ENCODE measurements at regions not wholly inside any gene's neighbourhood (a gene's known extent, or its start where the extent isn't known, plus 50 kb on each side); places are given as distances from the start of the nearest gene placed in this dataset.

DNA sequence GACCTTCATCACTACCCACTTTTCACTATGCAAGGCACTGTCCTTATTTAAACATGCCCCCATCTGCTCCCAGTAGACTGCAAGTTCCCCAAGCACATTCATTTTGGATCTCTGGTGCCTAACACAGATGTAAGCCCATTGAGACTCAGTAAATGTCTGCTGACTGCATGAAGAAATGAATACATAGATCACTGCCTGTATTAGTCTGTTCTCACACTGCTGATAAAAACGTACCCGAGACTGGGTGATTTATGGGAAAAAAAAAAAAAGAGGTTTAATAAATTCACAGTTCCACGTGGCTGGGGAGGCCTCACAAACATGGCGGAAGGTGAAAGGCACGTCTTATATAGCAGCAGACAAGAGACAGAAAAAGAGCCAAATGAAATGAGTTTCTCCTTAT lies 204.9 kb downstream of the ATG4C start:
- DNase-seq, result no peak

DNA sequence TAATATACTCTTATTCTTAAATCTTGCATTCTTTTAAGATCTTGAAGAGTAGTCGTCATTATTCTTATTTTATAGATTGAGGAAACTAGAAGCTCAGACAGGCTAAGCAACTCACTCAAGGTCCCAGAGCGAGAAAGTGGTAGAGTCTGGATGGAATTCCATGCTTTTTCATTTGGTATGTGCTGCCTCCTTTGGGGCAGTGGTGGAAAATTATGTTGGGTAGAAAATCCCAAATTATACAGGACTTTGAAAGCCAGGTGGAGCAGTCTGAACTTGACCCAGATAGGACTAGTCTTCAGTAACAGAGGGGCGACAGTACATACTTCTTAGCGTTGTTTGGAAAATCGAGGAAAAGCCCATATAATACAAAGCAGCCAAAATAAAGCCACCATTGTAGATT lies 205.6 kb downstream of the ATG4C start:
- DNase-seq, result peak in 1 of 2 experiments; percentile 34

DNA sequence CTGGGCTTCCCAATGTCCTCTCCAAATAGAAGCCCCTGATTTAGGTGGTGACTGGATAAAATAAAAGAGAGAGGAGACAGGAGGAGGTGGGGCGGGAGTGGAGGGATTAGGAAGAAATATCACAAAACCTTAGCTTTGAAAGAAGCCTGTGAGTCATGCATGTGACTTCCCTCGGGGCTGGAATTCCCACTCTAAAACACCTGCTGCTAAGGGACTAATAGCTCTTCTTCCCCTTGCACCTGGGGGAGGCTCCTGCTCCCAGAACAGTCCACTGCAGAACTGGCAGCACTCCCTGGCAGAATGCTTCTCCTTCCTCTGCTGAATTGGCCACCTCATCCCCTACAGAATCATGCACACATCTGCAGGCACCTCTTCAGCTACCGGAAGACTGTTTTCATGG lies 207.2 kb downstream of the ATG4C start:
- no peak for DNase-seq

DNA sequence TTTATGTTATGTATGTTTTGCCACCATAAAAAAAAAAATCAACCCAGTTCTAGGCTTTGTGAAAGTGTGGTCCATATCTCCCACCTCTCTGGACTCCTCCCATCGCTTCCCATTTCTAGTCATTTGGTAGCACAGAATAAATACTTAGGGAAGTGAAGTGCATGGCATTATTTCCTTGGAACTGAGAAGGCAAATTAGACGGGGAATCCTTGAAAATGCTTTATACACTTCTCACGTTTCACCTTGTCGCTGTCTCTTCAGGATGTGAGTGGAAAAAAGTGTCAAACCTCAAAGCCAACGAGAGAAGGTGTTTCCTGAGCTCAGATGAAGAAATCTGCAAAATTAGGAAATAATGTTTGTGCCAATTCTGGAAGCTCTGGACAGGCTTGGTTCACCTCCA lies 209.9 kb downstream of the ATG4C start:
- no peak for DNase-seq

DNA sequence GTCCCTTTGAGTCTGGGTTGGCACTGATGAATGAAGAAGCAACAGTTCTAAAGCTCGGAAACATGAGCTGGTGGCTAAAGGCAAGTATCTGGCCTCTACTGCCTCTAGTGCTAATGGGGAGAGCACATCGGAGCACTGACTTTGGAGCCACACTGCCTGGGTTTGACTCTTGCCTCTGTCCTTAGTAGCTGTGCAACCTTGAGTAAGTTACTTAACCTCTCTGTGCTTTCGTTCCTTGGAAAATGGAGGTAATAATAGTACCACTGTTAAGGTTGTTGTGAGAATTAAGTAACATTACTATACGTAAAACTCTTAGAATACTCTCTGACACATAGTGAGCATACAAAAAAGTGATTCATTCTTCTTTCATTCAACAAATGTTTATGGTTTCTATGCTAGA lies 211.2 kb downstream of the ATG4C start:
- DNase-seq, result no peak

DNA sequence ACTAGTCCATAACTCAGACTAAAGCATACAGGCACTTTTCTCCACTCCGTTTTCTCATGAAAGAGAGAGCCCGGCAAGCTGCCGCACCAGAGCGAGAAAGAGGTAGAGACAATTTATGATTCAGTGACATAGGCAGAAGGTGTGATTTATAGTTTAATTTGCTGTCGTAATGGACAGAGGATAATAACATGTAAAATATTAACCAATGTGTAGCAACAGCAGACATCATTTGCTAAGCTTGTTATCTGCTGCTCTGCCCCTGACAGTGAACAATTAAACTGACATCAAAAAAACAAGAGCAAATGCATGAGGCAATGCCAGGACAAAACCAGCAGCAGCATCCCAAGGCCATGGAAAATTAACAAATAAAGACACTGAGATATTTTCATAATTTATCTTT lies 214.0 kb downstream of the ATG4C start:
- no peak for DNase-seq

DNA sequence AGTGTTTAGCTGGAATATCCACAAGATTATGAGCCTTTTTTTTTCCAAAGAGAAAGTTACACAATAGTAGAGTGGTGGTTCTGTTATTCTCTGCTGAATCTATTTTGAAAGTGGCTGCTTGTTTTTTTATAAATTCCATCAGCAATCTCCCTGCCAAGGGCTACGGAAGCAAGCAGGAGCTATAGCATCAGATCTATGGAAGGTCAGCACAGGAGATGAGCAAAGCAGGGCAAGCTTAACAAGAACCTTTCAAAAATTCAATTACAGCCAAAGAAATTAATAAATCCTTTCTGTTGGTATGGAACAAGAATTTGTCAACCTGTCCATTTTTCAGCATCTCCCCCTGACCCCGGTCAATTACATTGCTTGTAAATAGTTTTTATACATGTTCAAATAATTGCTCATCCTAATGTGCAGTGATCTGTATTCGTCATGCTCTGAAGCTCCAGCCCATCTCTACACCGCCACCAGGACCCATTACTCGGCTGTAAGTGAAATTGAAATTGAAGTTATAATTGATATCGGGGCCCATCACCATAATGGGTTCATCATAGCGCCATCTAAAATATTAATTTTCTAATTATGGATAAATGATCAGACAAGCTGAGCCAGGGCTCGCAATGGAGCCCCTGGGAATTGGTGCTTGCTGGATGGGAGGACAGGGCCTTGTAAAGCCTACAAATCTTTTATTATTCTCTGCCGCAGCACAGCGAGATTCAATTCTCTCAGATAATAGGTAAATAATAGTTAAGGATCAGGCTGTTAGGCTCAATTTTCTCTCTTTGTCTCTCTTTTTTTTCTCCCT lies 215.1 kb downstream of the ATG4C start:
- no peak for DNase-seq

DNA sequence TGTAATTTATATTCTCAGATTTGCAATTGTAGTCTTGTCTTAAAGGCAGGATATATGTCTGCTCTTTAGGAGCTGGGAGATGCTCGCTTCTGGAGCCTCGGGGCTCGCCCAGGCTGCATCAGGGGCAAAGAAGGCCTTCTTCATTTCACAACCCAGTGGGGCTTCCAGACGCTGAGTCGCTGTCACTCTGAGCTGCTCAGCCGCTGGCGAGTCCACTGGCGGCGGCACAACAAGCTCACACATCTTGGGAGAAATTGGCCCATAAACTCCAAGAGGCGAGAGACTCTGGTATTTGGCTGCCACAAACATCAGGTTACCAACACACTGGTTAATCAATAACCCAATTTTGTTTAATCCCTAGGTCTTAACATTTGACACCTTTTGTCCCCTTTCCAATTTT lies 216.6 kb downstream of the ATG4C start:
- no peak for DNase-seq

DNA sequence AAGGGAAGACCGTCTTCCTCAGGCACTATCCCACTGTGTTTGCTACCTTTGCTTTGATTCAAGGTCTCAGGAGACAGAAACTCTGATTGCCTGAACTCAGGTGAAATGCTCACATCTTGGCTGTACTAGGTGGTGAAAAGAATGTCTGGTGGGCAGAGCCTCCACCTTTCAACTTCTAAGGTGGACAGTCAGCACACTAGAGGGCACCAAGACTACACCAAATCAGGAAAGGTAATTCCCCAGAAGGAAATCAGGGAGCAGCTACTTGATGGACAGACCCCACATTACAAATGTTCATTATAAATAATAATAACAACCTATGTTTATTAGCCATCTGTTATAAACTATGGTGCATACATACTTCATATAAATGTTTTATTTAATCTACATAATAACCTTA lies 220.9 kb downstream of the ATG4C start:
- DNase-seq, result peak in 1 of 2 experiments; percentile 18

DNA sequence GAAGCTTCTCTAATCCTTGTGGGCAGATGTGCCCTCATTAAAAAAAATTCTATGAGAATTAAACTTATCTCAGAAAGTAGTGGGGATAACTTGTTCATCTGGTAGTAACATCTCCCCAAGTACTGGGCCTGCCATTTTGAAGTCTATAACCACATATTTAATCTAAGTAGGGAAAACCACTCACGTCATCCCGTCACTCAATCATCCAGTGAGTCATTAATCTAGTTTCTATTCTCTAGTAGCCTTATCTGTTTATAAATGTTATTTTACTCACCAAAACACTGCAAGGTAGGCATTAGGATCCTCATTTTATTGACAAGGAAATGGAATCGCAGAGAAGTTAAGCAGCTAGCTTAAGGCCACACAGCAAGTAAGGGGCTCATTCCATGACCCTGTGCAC lies 221.9 kb downstream of the ATG4C start:
- no peak for DNase-seq

DNA sequence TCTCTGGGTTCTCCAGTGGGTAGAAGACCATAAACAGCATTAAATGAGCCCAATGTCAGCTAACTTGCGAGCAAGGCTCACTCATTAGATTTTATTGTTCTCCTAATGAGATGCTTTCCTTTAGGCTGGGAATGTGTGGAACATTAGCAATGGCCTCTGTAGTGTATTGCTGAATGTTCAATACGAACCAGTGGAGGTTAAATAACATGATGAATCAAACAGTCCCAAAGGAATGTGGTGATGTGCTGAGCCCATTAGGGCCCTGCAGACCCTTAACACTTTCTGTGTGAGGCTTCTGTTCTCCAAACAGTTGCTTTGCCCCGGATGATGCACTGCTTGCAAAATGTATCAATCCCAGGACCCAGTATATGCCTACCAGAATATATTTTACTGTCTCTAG lies 225.5 kb downstream of the ATG4C start:
- DNase-seq, result no peak

DNA sequence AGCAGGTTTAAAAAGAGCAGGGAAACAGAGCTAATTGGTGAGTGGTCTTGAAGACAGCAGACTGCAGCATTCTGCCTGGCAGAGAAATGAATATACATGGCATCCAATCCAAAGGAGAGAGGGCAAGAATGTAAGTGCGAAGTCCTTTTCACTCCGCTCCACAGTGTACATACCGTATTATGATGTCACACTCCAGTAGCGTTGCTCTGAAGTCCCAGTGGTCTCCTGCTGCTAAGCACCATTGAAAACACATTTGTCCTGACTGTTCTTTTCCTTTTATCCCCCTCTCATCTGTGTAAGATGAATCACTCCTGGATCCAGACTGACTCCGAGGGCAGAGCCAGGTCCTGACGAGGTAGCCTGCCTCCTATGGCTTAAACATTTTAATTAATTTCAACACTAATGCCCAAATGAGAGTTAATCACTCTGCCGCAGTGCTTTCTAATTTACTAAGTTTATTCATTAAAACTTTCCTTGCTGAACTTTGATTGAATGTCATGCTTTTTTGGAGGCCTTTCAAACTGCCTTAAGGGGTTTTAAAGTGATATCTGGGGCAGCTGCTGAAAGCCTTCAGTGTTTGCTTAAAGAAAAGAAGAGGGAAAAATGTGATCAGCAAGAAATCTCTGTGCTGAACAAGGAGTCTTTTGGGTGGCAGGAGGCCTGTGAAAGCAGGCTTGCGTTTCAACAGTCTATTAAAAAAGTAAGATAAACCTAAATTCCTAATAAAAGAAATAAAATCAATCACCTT lies 227.2 kb downstream of the ATG4C start:
- no peak for DNase-seq

DNA sequence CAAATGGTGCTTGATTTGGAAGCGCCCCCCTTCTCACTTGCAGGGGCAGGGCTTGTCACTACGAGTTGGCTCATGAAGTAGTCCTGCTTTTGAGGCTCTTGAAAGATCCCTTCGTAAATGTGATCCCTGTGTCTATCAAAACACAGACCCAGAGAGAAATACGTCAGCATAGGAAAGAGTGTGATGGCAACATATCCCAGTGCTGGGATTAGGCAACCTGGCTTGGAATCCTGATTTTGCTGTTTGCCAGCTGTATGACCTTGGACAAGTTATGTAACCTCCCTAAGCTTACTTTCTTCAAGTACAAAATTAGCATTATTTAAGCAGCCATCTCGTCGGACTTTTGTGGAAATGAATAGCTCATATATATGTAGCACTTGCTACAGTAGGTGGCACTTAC lies 228.4 kb downstream of the ATG4C start:
- no peak for DNase-seq

DNA sequence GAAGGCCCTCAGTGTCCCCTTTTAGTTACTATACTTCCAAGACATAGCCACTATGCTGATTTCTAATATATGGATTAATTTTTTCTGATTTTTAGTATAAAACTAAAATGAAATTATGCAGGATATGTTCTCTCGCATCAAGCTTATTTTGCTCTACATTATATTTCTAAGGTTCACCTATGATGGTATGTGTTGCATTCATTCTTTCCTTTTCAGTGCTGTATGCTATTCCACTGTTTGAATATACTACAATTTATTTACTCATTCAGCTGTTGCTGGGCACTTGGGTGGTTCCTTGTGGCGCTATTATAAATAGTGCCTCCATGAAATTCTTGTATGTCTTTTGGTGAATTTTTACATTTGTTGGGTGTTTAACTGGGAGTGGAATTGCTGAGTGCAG lies 230.3 kb downstream of the ATG4C start:
- DNase-seq, result no peak

DNA sequence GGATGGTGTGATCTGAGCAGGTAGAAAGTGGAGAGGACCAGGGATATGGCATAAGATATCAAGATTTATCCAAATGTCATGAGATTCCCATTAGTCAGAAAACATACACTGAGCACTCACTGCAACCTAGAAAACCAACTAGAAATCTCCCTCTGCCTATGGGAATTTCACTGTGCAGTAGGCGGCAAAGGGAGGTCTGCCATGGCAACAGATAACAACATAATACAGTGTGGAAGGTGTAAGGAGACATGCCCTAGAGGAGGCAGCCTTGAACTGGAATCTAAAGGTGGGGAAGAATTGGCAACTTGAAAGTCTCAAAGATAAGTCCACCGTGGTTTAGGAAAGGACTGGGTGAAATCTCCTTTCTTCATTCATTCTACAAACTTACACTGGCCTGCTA lies 238.4 kb downstream of the ATG4C start:
- no peak for DNase-seq

DNA sequence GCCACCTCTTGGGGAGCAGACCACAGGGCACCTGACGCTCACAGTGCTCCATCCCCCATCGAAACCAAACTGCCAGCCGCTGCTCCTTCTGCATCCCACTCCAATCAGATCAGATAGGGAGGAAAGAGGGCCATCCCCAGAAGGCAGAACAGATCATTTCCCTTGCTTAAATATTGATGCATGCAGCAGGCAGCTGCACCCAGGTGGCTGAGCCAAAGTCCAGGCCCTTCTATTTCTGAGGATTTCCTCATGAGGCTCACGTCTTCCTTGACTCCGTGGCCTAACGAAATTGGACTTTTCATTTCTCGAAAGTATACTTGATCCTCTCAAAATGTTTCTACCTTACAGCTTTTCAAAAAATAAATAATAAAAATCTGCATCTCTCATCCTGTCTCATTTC lies 239.2 kb downstream of the ATG4C start:
- no peak for DNase-seq

DNA sequence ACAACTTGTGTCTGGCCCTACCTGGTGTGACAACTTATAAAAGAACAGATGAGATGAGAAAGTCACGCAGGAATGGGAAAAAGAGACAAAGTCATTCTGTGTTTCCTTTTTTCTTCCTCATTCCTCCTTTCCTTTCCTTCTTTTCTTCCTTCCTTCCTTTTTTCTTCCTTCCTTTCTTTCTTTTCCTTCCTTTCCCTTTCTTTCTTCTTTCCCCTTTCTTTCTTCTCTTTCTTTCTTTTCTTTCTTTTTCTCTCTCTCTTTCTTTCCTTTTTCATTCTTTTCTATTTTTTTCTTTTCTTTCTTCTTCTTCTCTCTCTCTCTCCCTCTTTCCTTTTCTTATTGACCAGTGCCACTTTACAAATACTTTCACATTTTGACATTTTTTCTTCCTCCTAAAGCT lies 239.7 kb downstream of the ATG4C start:
- DNase-seq, result no peak

DNA sequence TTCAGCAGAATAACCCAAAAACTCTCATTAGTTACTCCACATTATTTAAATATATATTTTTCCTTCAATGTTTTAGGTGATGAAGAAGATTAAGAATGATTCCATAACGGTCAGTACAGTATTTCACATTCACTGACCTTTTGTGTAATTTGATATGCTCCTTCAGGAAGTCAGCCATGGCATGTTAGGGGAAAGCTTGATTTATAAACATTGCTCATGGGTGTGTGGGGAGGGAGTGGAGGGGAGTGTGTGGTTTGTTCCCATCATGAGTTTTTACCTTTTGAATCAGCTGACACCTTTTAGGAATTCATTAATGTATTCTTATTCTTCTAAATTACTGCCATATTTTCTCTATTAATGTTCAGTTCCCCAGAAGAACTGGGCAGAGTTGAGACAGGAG lies 240.2 kb downstream of the ATG4C start:
- DNase-seq, result no peak

DNA sequence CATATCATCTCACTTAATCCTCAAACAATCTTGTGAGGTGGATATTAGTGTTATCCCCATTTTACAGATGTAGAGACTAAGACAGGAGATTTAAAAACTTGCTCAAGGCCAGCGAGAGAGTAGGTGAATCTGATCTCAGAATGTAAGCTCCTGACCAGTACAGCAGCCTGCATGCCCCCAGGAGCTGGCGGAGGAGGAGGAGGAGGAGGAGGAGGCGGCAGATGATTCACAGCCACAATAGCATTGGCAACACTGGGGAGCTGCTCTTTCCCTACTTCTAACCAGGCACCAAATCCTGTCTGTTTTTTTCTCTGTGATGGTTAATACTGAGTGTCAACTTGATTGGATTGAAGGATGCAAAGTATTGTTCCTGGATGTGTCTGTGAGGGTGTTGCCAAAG lies 243.2 kb downstream of the ATG4C start:
- DNase-seq, result no peak

DNA sequence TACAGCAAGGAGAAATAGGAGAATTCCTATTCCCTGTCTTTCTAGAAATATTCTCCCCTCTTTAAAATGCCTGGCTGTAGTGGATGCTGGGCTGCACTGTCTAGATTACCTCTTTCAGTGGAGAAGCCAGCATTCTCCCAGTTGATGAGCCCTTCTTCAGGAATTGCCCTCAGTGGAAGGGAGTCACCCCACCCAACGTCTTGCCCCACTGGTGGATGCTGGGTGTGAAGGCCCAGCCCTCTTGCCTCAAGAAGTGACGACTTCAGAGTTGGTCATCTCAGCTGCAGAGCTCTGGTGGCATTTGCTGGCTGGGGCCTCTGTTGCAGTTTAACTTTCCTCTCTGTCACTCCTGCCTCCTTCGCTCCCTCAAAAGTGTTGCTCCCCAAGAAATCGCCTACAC lies 248.2 kb downstream of the ATG4C start:
- no peak for DNase-seq

DNA sequence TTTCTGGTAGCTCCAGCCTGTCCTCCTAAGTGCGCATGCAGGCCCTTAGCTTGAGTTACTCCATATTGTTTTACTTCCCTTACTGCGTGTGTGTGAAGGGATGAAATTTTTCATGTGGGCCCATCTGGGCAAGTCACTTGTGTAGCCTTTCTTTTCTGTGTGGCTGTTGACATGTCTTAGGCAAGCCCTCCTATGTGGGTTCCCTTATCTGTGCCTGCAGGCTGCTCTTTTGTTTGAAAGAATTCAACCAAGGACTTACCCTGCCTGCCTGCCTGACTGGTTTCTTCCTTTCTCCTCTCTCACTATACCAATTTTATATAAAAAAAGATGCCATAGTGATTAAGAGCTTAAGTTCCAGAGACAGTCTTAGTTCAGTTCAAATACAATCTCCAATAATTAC lies 249.3 kb downstream of the ATG4C start:
- DNase-seq, result no peak

DNA sequence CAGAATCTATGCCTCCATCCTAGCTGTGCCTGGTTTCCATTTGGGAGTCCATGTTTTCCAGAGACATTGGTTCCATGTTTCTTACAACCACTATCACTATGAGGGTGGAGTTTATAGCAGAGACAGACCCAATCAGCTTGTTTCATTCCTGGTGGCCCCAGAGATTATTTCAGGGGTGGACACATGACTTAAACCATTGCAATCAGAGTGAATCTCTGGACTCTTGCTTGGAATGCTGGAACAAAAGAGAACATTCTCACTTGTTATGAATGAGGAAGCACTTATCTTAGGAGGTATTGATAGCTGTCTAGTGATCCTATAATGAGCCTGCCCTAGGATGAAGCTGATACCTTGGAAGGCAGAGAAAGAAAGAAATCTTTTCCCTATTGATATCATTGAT lies 250.3 kb downstream of the ATG4C start:
- no peak for DNase-seq

DNA sequence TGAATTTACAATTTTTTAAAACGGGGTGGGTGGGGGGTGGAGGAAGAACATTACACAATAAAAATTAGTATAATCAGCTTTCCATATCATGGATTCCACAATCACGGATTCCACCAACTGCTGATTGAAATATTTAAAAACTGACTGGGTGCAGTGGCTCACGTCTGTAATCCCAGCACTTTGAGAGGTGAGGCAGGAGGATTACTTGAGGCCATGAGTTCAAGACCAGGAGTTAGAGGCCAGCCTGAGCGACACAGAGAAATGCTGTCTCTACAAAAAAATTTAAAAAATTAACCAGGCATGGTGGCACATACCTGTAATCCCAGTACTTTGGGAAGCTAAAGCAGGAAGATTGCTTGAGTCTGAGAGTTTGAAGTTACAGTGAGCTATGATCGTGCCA lies 254.7 kb downstream of the ATG4C start:
- DNase-seq, result no peak

DNA sequence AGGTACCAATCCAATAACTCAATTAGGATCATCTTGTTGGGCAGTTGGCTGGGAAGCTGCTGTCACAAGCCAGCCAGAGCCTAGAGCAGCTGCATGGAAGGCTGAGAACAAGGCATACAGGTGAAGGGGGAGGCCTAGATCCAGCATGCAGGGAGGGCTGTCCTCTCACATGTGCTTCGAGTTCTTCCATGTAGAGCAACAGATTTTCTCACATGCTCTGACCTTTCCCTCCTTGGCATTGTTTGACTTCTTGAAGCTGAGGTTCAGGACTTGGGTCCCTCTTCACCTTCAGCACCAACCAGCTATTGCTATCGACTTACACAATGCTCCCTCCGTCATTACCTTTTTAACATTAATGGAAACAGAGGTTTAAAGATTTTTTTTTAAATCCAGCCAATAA lies 257.7 kb downstream of the ATG4C start:
- no peak for DNase-seq

DNA sequence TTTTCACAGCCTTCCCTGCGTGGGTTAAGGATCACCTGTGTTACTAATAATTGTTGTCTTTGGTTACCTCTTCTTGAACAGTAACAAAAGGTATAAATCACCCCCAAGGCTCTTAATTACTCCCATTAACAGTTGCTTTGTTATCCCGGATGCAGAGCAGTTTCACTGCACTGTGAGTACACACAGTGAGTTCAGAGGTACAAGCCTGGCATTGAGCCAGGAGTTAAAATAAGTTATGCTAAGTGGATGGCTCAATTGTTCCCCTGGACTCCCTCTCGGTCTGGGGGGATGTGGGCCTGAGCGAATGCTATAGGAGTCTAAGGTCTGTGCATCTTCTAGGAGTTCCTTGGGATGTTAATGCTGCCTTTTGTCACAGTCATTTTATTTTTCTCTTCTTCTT lies 258.3 kb downstream of the ATG4C start:
- no peak for DNase-seq
